HFF-Myc (cell line): ENCODE measurements at regions not wholly inside any gene's neighbourhood (a gene's known extent, or its start where the extent isn't known, plus 50 kb on each side); places are given as distances from the start of the nearest gene placed in this dataset.

Experiments used
- DNase-seq: peaks from one replicate; pipeline ENCODE4 v3.0.0-alpha.2; 2011; ENCODE audit warnings: low read depth; ENCODE audit errors: extremely low read depth
- H3K4me3 ChIP-seq: replicated peaks from 2 replicates; pipeline ENCODE4 v1.5.1; 2011; ENCODE audit warnings: low read depth, mild to moderate bottlenecking, control low read depth, low read length
- TF ChIP-seq, protein P1 (sequence below): IDR thresholded peaks from 2 replicates; pipeline ENCODE4 v1.5.1; 2012; ENCODE audit warnings: mild to moderate bottlenecking, low read depth, low read length, control low read depth; ENCODE audit errors: missing control alignments

DNA sequence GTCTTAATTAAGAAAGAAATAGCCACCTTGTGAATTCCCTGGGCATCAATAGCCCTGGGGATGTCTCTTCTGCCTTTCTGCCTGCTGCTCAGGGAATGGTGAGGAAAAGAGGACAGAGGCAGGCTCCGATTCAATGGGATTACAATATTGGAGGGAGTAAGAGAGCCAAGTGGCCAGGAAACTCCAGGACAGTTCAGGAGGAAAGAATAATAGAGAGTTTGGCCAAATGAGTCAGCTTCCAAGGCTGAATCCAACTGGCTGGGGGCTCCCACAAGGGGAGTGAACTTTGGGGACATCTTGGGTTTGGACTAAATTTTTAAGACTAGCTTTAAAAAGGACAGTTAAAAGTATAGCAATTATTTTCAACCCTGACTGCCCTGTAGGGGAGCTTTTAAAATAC lies 235.8 kb upstream of the ASIC2 start:
- TF ChIP-seq, protein P1, sequence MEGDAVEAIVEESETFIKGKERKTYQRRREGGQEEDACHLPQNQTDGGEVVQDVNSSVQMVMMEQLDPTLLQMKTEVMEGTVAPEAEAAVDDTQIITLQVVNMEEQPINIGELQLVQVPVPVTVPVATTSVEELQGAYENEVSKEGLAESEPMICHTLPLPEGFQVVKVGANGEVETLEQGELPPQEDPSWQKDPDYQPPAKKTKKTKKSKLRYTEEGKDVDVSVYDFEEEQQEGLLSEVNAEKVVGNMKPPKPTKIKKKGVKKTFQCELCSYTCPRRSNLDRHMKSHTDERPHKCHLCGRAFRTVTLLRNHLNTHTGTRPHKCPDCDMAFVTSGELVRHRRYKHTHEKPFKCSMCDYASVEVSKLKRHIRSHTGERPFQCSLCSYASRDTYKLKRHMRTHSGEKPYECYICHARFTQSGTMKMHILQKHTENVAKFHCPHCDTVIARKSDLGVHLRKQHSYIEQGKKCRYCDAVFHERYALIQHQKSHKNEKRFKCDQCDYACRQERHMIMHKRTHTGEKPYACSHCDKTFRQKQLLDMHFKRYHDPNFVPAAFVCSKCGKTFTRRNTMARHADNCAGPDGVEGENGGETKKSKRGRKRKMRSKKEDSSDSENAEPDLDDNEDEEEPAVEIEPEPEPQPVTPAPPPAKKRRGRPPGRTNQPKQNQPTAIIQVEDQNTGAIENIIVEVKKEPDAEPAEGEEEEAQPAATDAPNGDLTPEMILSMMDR = no peak
- DNase-seq = no peak
- no peak overlapping the region for H3K4me3 ChIP-seq

DNA sequence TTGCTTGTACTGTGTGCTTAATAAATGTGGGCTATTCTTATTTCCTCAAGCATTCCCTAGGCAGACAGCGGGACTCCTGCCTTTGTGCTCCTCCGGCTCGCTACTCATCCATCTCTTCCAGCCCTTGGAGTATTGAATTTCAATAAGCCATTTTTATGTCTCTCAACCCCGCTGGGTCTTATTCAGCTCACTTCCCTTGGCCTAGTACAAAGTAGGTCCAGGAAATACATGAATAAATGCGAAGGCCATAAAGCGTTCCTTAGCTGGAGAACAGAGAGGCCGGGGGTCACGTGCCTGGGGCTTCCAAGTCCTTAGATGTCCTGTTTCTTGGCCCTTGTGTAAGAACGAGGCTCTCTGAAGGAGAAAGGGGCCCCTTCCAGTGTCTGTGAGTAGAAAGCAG lies 236.7 kb upstream of the ASIC2 start:
- no peak overlapping the region for H3K4me3 ChIP-seq
- DNase-seq = no peak
- TF ChIP-seq, protein P1 = no peak

DNA sequence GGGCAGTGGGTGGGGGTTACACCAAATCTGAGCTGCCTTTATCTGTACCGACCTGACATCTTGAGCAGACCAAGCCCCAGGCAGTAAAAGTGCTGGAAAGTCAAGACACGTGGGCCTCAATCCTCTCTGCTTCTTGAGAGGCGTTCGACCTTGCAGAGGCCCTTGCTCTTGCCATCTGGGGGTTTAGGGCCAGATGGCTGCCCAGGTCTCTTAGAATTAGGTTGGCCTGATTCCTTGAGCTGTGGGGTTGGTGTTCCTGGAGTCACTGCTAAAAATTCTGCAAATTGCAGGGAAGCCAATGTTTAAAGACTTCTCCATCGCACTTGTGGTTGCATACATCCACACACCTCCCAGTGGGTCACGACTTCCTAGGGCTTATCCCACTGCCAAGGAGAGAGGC lies 238.2 kb upstream of the ASIC2 start:
- no peak for DNase-seq
- no peak overlapping the region for H3K4me3 ChIP-seq
- TF ChIP-seq, protein P1 = no peak

DNA sequence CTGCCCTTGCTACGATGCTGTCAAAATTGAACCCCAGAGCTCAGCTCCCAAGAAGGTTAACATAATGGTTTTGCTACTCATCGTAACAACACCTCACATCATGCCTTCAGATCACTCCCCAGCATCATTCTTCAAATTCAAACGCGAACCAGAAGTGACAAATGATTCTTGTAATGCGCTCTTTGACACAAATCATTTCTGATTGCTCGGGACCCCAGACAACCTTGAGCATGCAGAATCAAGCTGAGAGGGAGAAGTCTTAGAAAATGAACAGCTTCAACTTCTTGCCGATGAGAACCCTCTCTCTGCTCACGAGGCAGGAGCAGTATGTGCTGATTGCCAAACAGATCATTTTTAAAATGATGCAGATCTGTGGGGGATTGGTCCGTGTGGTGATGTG lies 241.0 kb upstream of the ASIC2 start:
- DNase-seq = no peak
- H3K4me3 ChIP-seq = no peak overlapping the region
- TF ChIP-seq, protein P1 = no peak

DNA sequence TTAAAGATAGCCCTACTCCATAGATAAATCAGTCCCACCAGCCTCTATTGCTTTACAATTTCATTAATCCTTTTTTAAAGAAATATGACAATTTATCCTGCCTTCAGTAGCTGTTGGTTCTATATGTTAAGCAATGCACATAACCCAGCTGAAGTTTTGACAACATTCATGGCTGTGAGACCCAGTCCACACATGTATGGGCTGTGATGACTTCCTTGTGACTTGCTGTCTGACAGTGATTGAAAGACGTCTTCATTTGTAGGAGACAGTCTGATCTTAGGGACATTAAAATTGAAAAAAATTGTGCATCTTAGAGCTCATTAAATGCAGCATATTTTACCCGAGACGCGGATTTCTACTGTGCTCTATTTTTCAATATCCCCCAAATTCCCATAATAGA lies 252.0 kb upstream of the ASIC2 start:
- no peak for DNase-seq
- H3K4me3 ChIP-seq = no peak overlapping the region
- TF ChIP-seq, protein P1 = no peak

DNA sequence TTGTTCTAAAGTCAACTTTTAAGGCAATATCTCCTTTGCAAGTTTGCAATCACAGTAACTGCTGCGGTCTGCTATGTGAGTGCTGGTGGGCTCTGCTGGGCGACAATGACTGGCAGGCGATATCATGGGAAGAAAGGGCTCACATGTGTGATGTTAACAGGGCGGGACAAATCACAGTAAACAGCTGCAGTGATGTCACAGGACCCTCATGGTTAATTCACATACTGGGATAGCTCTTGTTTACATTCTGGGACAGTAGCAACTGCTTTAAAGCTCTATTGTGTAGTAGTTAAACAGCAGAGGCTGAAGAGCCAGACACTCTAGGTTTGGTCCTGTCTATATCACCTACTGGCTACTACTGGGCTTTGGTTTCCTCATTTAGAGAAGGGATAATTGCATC lies 257.2 kb upstream of the ASIC2 start:
- DNase-seq = no peak
- TF ChIP-seq, protein P1 = no peak
- no peak overlapping the region for H3K4me3 ChIP-seq

DNA sequence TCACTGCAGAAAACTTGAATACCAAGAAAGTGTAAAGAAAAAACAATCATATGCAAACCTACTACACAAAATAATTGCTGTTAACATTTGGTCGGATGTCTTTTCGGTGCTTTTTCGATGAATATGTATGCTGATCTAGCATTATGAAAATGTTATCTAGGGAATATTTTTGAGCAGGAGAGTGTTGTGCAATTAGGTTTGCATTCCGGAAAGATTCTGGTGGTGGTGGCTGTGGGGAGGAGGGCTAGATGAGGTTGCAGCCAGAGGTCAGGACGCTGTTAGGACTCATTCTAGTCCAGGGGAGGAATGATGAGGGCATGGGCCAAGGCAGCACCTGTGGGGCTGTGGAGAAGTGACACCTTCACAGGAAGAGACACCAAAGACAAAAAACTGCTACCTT lies 258.0 kb upstream of the ASIC2 start:
- no peak for DNase-seq
- TF ChIP-seq, protein P1 = no peak
- H3K4me3 ChIP-seq = no peak overlapping the region
